ENCODE measurements at regions not wholly inside any gene's neighbourhood (a gene's known extent, or its start where the extent isn't known, plus 50 kb on each side); places are given as distances from the start of the nearest gene placed in this dataset.

GRCh38 chr9:7947577-7947976 lies 148.0 kb upstream of the DMAC1 start:
- Histone ChIP-seq H3K4me2 (ENCODE audit: extremely low read depth, insufficient read depth, low read length) (no peak overlapping the region), H2AFZ (ENCODE audit: low read length) (no peak overlapping the region), H4K20me1 (ENCODE audit: control insufficient read depth, extremely low read depth, insufficient read depth, low read length) (no peaks in the 10 kb centered on the region), H3K36me3 (ENCODE audit: control insufficient read depth, insufficient read depth, low read length) (no peaks in the 10 kb centered on the region), H3K4me3 (replicated peaks in 1 of 4; ENCODE audit: control extremely low read depth in 1 of 4, insufficient read depth in 1 of 4, low read depth in 3 of 4, low read length in 4 of 4) (no peak overlapping the region), H3K9me3 (ENCODE audit: control insufficient read depth, insufficient read depth, low read depth, low read length) (no peaks in the 10 kb centered on the region), H3K4me1 (ENCODE audit: control insufficient read depth, extremely low read depth, insufficient read depth, low read length) (no peaks in the 10 kb centered on the region), H3K27me3 (ENCODE audit: control insufficient read depth, insufficient read depth, low read length) (no peaks in the 10 kb centered on the region), H3K27ac (ENCODE audit: insufficient read depth, low read length) (no peak overlapping the region), H3K79me2 (ENCODE audit: control insufficient read depth, insufficient read depth, low read length) (no peaks in the 10 kb centered on the region), H3K9ac (ENCODE audit: insufficient read depth, low read length) (no peak overlapping the region)
- DNase-seq (ENCODE audit: low read depth in 2 of 2) = no peak
- TF ChIP-seq CTCF (conservative IDR thresholded peaks at IDR 0.05 in 1 of 2, IDR thresholded peaks at IDR 0.05 in 1 of 2; ENCODE audit: low read depth in 1 of 2, low read length in 2 of 2) (no peak), EZH2 (IDR thresholded peaks at IDR 0.05; ENCODE audit: low read length, missing control alignments) (no peak)

DNA sequence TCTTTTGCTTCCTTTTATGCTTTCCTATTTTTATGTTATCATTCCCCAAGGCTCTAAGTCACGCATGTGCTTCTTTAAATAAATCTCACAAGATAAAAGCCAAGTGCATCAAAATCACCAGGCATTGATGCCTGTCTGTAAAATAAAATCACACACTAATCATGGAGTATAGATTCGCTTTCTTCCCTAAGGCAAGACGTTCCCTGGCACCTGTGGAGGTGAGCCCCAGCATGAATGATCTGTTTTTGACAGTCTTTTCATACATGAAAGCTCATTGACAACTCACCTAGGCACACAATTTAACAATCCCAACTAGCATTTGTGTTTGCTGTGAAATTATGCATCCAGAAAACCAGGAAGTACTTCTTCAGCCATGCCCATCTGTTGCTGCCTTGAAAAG lies 146.9 kb upstream of the DMAC1 start:
- Histone ChIP-seq H3K36me3 (ENCODE audit: control insufficient read depth, insufficient read depth, low read length) (no peaks in the 10 kb centered on the region), H3K4me2 (ENCODE audit: extremely low read depth, insufficient read depth, low read length) (no peak overlapping the region), H3K27me3 (ENCODE audit: control insufficient read depth, insufficient read depth, low read length) (no peaks in the 10 kb centered on the region), H4K20me1 (ENCODE audit: control insufficient read depth, extremely low read depth, insufficient read depth, low read length) (no peaks in the 10 kb centered on the region), H3K4me1 (ENCODE audit: control insufficient read depth, extremely low read depth, insufficient read depth, low read length) (no peaks in the 10 kb centered on the region), H3K9me3 (ENCODE audit: control insufficient read depth, insufficient read depth, low read depth, low read length) (no peaks in the 10 kb centered on the region), H3K79me2 (ENCODE audit: control insufficient read depth, insufficient read depth, low read length) (no peaks in the 10 kb centered on the region), H3K9ac (ENCODE audit: insufficient read depth, low read length) (no peak overlapping the region), H2AFZ (ENCODE audit: low read length) (no peak overlapping the region), H3K4me3 (replicated peaks in 1 of 4; ENCODE audit: control extremely low read depth in 1 of 4, insufficient read depth in 1 of 4, low read depth in 3 of 4, low read length in 4 of 4) (no peak overlapping the region), H3K27ac (ENCODE audit: insufficient read depth, low read length) (no peak overlapping the region)
- no peak for DNase-seq (ENCODE audit: low read depth in 2 of 2)
- no peak for TF ChIP-seq EZH2 (IDR thresholded peaks at IDR 0.05; ENCODE audit: low read length, missing control alignments)
- TF ChIP-seq CTCF (conservative IDR thresholded peaks at IDR 0.05 in 1 of 2, IDR thresholded peaks at IDR 0.05 in 1 of 2; ENCODE audit: low read depth in 1 of 2, low read length in 2 of 2) = no peak

DNA sequence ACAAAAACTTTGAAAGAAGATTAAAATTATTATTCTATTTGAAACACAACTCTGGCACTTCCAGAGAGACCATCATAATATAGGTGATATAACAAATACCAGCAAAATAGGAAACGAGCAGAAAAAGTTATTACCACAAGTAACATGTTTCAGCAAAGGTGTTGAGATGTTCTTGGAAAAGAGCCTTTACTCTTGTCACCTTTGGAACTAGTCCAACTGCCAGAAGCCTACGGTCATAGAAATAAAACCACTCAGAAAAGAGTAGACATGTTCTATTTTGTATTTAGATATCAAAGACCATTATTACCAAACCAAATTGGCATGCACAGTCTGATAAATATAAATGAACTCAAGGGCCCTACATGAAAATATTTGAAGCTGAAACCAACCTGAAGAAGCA lies 145.0 kb upstream of the DMAC1 start:
- Histone ChIP-seq H3K79me2 (ENCODE audit: control insufficient read depth, insufficient read depth, low read length) (no peaks in the 10 kb centered on the region), H3K27me3 (ENCODE audit: control insufficient read depth, insufficient read depth, low read length) (no peaks in the 10 kb centered on the region), H3K4me2 (ENCODE audit: extremely low read depth, insufficient read depth, low read length) (no peak overlapping the region), H3K4me3 (replicated peaks in 1 of 4; ENCODE audit: control extremely low read depth in 1 of 4, insufficient read depth in 1 of 4, low read depth in 3 of 4, low read length in 4 of 4) (no peak overlapping the region), H3K4me1 (ENCODE audit: control insufficient read depth, extremely low read depth, insufficient read depth, low read length) (no peaks in the 10 kb centered on the region), H3K9ac (ENCODE audit: insufficient read depth, low read length) (no peak overlapping the region), H3K9me3 (ENCODE audit: control insufficient read depth, insufficient read depth, low read depth, low read length) (no peaks in the 10 kb centered on the region), H4K20me1 (ENCODE audit: control insufficient read depth, extremely low read depth, insufficient read depth, low read length) (no peaks in the 10 kb centered on the region), H2AFZ (ENCODE audit: low read length) (no peak overlapping the region), H3K36me3 (ENCODE audit: control insufficient read depth, insufficient read depth, low read length) (no peaks in the 10 kb centered on the region), H3K27ac (ENCODE audit: insufficient read depth, low read length) (no peak overlapping the region)
- TF ChIP-seq EZH2 (IDR thresholded peaks at IDR 0.05; ENCODE audit: low read length, missing control alignments) = no peak
- no peak for TF ChIP-seq CTCF (conservative IDR thresholded peaks at IDR 0.05 in 1 of 2, IDR thresholded peaks at IDR 0.05 in 1 of 2; ENCODE audit: low read depth in 1 of 2, low read length in 2 of 2)
- DNase-seq (ENCODE audit: low read depth in 2 of 2) = no peak
